ENCODE measurements at regions not wholly inside any gene's neighbourhood (a gene's known extent, or its start where the extent isn't known, plus 50 kb on each side); places are given as distances from the start of the nearest gene placed in this dataset.

DNA sequence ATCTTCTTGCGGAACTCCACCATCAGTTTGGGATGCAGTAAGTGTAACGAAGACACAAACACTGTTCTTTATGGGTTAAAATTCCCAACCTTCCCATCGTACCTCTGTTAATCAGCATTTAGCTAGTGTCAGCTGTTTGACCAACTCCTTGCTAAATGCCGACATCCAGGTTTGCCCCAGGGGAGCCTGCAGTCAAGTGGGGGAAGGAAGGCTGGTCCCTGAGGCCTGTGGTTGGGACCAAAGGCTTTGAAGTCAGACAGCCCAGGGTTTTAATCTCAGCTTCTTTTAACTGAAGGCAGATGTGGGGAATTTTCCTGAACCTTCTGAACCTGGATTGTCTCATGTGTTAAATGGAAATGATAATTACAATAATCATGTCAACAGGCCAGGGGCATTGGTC lies 443.7 kb downstream of the GLRX3 start:
- Histone ChIP-seq H4K91ac (ENCODE audit: insufficient read length, low read depth, low read length) (no peak overlapping the region), H3K9ac (ENCODE audit: extremely low read depth, insufficient read length, low read length) (no peak overlapping the region), H3K27me3 (ENCODE audit: insufficient read depth, low read length) (no peaks in the 10 kb centered on the region), H3T11ph (ENCODE audit: low read length) (no peak overlapping the region), H3K23ac (ENCODE audit: insufficient read length, low read depth, low read length) (no peak overlapping the region), H3K4me1 (ENCODE audit: insufficient read depth, low read length) (no peaks in the 10 kb centered on the region; the same call in 1 of the 2 replicates), H2BK5ac (ENCODE audit: insufficient read length, low read length) (no peak overlapping the region), H3K4me2 (ENCODE audit: insufficient read depth, insufficient read length, low read length) (no peak overlapping the region), H3K79me1 (ENCODE audit: insufficient read depth, low read depth, low read length, poor library complexity, severe bottlenecking) (no peaks in the 10 kb centered on the region), H3K23me2 (ENCODE audit: insufficient read length, low read depth, low read length, poor library complexity, severe bottlenecking) (no peaks in the 10 kb centered on the region), H2BK15ac (ENCODE audit: low read depth, low read length) (no peak overlapping the region), H2BK20ac (ENCODE audit: low read depth, low read length, poor library complexity, severe bottlenecking) (no peak overlapping the region), H2AFZ (ENCODE audit: low read length) (no peak overlapping the region), H2BK12ac (ENCODE audit: insufficient read length, low read depth, low read length) (no peak overlapping the region), H3K4ac (ENCODE audit: low read depth, low read length) (no peak overlapping the region), H3K14ac (ENCODE audit: insufficient read depth, low read length) (no peak overlapping the region), H4K5ac (ENCODE audit: insufficient read length, low read depth, low read length) (no peak overlapping the region), H4K8ac (replicated peaks; ENCODE audit: insufficient read length, low read depth, low read length) (no peak overlapping the region), H3K79me2 (ENCODE audit: insufficient read depth, low read length) (no peaks in the 10 kb centered on the region), H3K27ac (ENCODE audit: insufficient read length, low read depth, low read length) (no peak overlapping the region), H2BK120ac (ENCODE audit: low read depth, low read length, poor library complexity, severe bottlenecking) (no peak overlapping the region), H3K56ac (ENCODE audit: insufficient read length, low read depth, low read length) (no peak overlapping the region), H2AK5ac (ENCODE audit: insufficient read length, low read length) (no peak overlapping the region), H4K20me1 (ENCODE audit: control insufficient read depth, insufficient read depth, insufficient read length) (no peaks in the 10 kb centered on the region), H3K9me3 (ENCODE audit: control insufficient read depth, low read depth, low read length) (no peaks in the 10 kb centered on the region), H3K18ac (ENCODE audit: insufficient read length, low read depth, low read length) (no peak overlapping the region)
- DNase-seq: peak; percentile 22
- WGBS (ENCODE audit: extremely low coverage, insufficient read length, low lambda C conversion rate): no CpG with 5 or more reads among the region's 4 CpGs
- Mint-ChIP-seq H3K27me3 (ENCODE audit: low read depth) (peaks cover 4% of the 10 kb centered on the region), H3K36me3 (ENCODE audit: insufficient read depth in 1 of 3, low read depth in 3 of 3) (no peaks in the 10 kb centered on the region), H3K27ac (no peak overlapping the region), H3K9me3 (no peaks in the 10 kb centered on the region), H3K4me1 (peaks cover 5 to 8% of the 10 kb centered on the region in 2 experiments), H3K4me3 (no peak overlapping the region)
- TF ChIP-seq, protein P1, sequence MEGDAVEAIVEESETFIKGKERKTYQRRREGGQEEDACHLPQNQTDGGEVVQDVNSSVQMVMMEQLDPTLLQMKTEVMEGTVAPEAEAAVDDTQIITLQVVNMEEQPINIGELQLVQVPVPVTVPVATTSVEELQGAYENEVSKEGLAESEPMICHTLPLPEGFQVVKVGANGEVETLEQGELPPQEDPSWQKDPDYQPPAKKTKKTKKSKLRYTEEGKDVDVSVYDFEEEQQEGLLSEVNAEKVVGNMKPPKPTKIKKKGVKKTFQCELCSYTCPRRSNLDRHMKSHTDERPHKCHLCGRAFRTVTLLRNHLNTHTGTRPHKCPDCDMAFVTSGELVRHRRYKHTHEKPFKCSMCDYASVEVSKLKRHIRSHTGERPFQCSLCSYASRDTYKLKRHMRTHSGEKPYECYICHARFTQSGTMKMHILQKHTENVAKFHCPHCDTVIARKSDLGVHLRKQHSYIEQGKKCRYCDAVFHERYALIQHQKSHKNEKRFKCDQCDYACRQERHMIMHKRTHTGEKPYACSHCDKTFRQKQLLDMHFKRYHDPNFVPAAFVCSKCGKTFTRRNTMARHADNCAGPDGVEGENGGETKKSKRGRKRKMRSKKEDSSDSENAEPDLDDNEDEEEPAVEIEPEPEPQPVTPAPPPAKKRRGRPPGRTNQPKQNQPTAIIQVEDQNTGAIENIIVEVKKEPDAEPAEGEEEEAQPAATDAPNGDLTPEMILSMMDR (conservative IDR thresholded peaks at IDR 0.05): no peak

All from H9 (cell line).